SK-N-SH (cell line): ENCODE measurements at regions not wholly inside any gene's neighbourhood (a gene's known extent, or its start where the extent isn't known, plus 50 kb on each side); places are given as distances from the start of the nearest gene placed in this dataset.

Experiments used
- CTCF ChIA-PET: fragments of 300-600, 350-600 bp; formaldehyde crosslinking; extraction: SDS; loops from one replicate; lab custom pipeline; 2021; lab: Yijun Ruan, JAX
- POLR2A ChIA-PET: fragments of 350-600 bp; sonication (Branson Sonifier 250); formaldehyde crosslinking; extraction: SDS; loops from one replicate; lab custom pipeline; 2020; ENCODE audit warnings: antibody characterized with exemption, inconsistent platforms; lab: Yijun Ruan, JAX
- DNase-seq: peaks from one replicate; pipeline ENCODE4 v3.0.0; 2012
- H2AFZ ChIP-seq: fragments of 200-600 bp; sonication (generic); 2 replicates; pipeline ENCODE4 v1.8.1; 2016; ENCODE audit warnings: antibody characterized with exemption, mild to moderate bottlenecking, low read depth
- H3F3A ChIP-seq: fragments of 200-600 bp; sonication (generic); replicated peaks from 2 replicates; pipeline ENCODE3; 2016; ENCODE audit warnings: antibody characterized with exemption, mild to moderate bottlenecking; ENCODE audit not compliant: insufficient read depth
- H3K27ac ChIP-seq, 2 experiments: fragments of 200-500 bp in 1 of 2; fragments of 200-600 bp in 1 of 2; sonication (Bioruptor generic) in 1 of 2; sonication (generic), shearing (Covaris generic) in 1 of 2; 2 replicates each; pipeline versions ENCODE4 v1.5.1 to v1.6.1; 2014 to 2016; ENCODE audit warnings: low read depth in 2 of 2, inconsistent platforms in 1 of 2, low read length in 1 of 2, mild to moderate bottlenecking in 1 of 2, mixed read lengths in 1 of 2
- H3K27me3 ChIP-seq: fragments of 200-600 bp; sonication (generic), shearing (Covaris generic); 2 replicates; pipeline ENCODE4 v1.6.1; 2016; ENCODE audit warnings: mixed run types; ENCODE audit not compliant: insufficient read depth
- H3K36me3 ChIP-seq, 2 experiments: fragments of 200-500 bp in 1 of 2; fragments of 200-600 bp in 1 of 2; sonication (Bioruptor generic) in 1 of 2; sonication (generic) in 1 of 2; replicated peaks in 1 of 2; 2 replicates each; pipeline versions ENCODE3 to v1.5.1; 2014 to 2016; ENCODE audit warnings: low read length in 1 of 2, mild to moderate bottlenecking in 1 of 2; ENCODE audit not compliant: insufficient read depth in 2 of 2, control insufficient read depth in 1 of 2
- H3K4me1 ChIP-seq, 2 experiments: fragments of 200-500 bp in 1 of 2; fragments of 200-600 bp in 1 of 2; sonication (Bioruptor generic) in 1 of 2; sonication (generic), shearing (Covaris generic) in 1 of 2; 2 replicates each; pipeline versions ENCODE4 v1.5.1 to v1.6.1; 2014 to 2016; ENCODE audit warnings: low read depth in 1 of 2, low read length in 1 of 2, mixed run types in 1 of 2; ENCODE audit not compliant: insufficient read depth in 2 of 2, control insufficient read depth in 1 of 2
- H3K4me2 ChIP-seq: fragments of 200-600 bp; sonication (generic), shearing (Covaris generic); 2 replicates; pipeline ENCODE4 v1.6.1; 2017; ENCODE audit warnings: mixed run types
- H3K4me3 ChIP-seq, 2 experiments: fragments of 200-500 bp in 1 of 2; fragments of 200-600 bp in 1 of 2; sonication (Bioruptor generic) in 1 of 2; sonication (generic), shearing (Covaris generic) in 1 of 2; 2 replicates each; pipeline versions ENCODE4 v1.5.1 to v1.8.1; 2014 to 2016; ENCODE audit warnings: low read depth in 2 of 2, inconsistent platforms in 1 of 2, low read length in 1 of 2, mild to moderate bottlenecking in 1 of 2, mixed read lengths in 1 of 2, moderate library complexity in 1 of 2
- H3K79me2 ChIP-seq: fragments of 200-600 bp; sonication (generic); 2 replicates; pipeline ENCODE4 v1.8.1; 2017; ENCODE audit warnings: mild to moderate bottlenecking; ENCODE audit not compliant: insufficient read depth
- H3K9ac ChIP-seq: fragments of 200-600 bp; sonication (generic); 2 replicates; pipeline ENCODE4 v1.6.1; 2017; ENCODE audit warnings: mixed run types
- H3K9me2 ChIP-seq: fragments of 200-600 bp; sonication (generic); 2 replicates; pipeline ENCODE4 v1.6.1; 2017; ENCODE audit warnings: mixed run types
- H3K9me3 ChIP-seq: fragments of 200-600 bp; sonication (generic); 2 replicates; pipeline ENCODE4 v1.6.1; 2017; ENCODE audit warnings: mixed run types, mild to moderate bottlenecking, moderate library complexity
- H4K20me1 ChIP-seq: fragments of 200-600 bp; sonication (generic); 2 replicates; pipeline ENCODE4 v1.6.1; 2017; ENCODE audit warnings: mild to moderate bottlenecking, mixed run types; ENCODE audit not compliant: insufficient read depth
- CHD2 ChIP-seq: fragments of 150-350 bp; IDR thresholded peaks from 2 replicates; pipeline ENCODE4 v1.6.1; 2018; ENCODE audit warnings: low read length; ENCODE audit not compliant: partially characterized antibody
- ELF1 ChIP-seq: IDR thresholded peaks from 2 replicates; pipeline ENCODE4 v1.4.0; 2012
- EP300 ChIP-seq, 2 experiments: IDR thresholded peaks; 2 replicates each; pipeline versions ENCODE4 v1.4.0 to v1.6.1; 2012; ENCODE audit warnings: borderline replicate concordance in 1 of 2, low read depth in 1 of 2, low read length in 1 of 2
- EZH2phosphoT487 ChIP-seq: fragments of 200-600 bp; sonication (generic); IDR thresholded peaks from 2 replicates; pipeline ENCODE4 v1.6.1; 2017; ENCODE audit warnings: low read depth, mixed run types, mild to moderate bottlenecking, antibody characterized with exemption, moderate library complexity, borderline replicate concordance
- FOSL2 ChIP-seq: IDR thresholded peaks from 2 replicates; pipeline ENCODE4 v1.4.0; 2012; ENCODE audit warnings: low read depth, mild to moderate bottlenecking, moderate library complexity, borderline replicate concordance
- FOXJ3 ChIP-seq: sonication (generic); formaldehyde crosslinking; IDR thresholded peaks from 2 replicates; pipeline ENCODE4 v1.5.1; 2020; ENCODE audit warnings: mild to moderate bottlenecking, missing genetic modification reagents
- GABPA ChIP-seq: IDR thresholded peaks from 2 replicates; pipeline ENCODE4 v1.4.0; 2012; ENCODE audit warnings: low read depth, mild to moderate bottlenecking
- GATA2 ChIP-seq: sonication (generic); formaldehyde crosslinking; IDR thresholded peaks from 2 replicates; pipeline ENCODE4 v1.5.0; 2020; ENCODE audit warnings: mild to moderate bottlenecking, missing genetic modification reagents
- POLR2AphosphoS5 ChIP-seq: IDR thresholded peaks from 2 replicates; pipeline ENCODE4 v1.6.1; 2012; ENCODE audit warnings: low read depth, low read length
- RAD21 ChIP-seq: IDR thresholded peaks from 2 replicates; pipeline ENCODE4 v1.6.1; 2012; ENCODE audit warnings: mild to moderate bottlenecking, low read length
- RCOR1 ChIP-seq: fragments of 150-350 bp; IDR thresholded peaks from 2 replicates; pipeline ENCODE4 v1.6.1; 2017; ENCODE audit warnings: antibody characterized with exemption, low read length
- SIN3A ChIP-seq: IDR thresholded peaks from 2 replicates; pipeline ENCODE4 v1.6.1; 2012; ENCODE audit warnings: low read depth, mild to moderate bottlenecking, low read length, moderate library complexity, borderline replicate concordance
- SMC3 ChIP-seq: IDR thresholded peaks from 2 replicates; pipeline ENCODE4 v1.6.1; 2012; ENCODE audit warnings: low read depth, low read length, improper control_type of control experiment
- TCF12 ChIP-seq: IDR thresholded peaks from 2 replicates; pipeline ENCODE4 v1.4.0; 2012
- TEAD4 ChIP-seq: IDR thresholded peaks from 2 replicates; pipeline ENCODE4 v1.4.0; 2012; ENCODE audit warnings: mild to moderate bottlenecking, borderline replicate concordance; ENCODE audit not compliant: insufficient read depth
- YY1 ChIP-seq: IDR thresholded peaks from 2 replicates; pipeline ENCODE4 v1.4.0; 2012; ENCODE audit warnings: low read depth, mild to moderate bottlenecking
- WGBS: methylation state at CpG from one replicate; pipeline ENCODE4 v1.1.6; 2017; ENCODE audit warnings: low lambda C conversion rate; 5-methylcytosine and 5-hydroxymethylcytosine counted together
- TF ChIP-seq, protein P1 (sequence below): IDR thresholded peaks from 2 replicates; pipeline ENCODE4 v1.4.0; 2012; ENCODE audit warnings: low read depth
- TF ChIP-seq, protein P2 (sequence below): IDR thresholded peaks from 2 replicates; pipeline ENCODE4 v1.4.0; 2012; ENCODE audit warnings: low read depth, borderline replicate concordance
- TF ChIP-seq, protein P3 (sequence below): fragments of 150-350 bp; IDR thresholded peaks from 2 replicates; pipeline ENCODE4 v1.6.1; 2016; ENCODE audit warnings: mild to moderate bottlenecking, low read depth, low read length
- TF ChIP-seq, protein P4 (sequence below): fragments of 200-600 bp; sonication (generic); IDR thresholded peaks from 2 replicates; pipeline ENCODE4 v1.6.1; 2017; ENCODE audit warnings: antibody characterized with exemption, mild to moderate bottlenecking, moderate library complexity

DNA sequence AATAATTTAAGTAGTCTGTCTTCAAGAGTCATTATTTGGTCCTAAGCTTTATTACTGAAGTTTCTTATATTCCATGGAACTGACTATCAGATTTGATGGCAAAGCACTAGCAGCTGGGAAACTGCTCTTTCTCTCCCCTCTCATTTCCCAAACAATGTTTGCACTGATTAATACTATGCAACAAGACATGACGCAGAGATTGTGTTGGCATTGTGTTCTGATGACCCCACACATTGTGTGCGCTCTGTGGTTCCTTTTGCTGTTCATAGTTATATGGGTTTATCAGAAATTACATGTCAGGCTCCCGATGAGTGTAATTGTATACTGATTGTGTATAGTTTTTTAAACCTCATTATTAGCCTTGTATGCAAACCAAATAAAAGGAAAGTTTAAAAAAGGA lies 331.6 kb upstream of the FANCL start:
- TF ChIP-seq ELF1, result no peak
- TF ChIP-seq SIN3A, result no peak
- no peak for TF ChIP-seq SMC3
- TF ChIP-seq, protein P1, sequence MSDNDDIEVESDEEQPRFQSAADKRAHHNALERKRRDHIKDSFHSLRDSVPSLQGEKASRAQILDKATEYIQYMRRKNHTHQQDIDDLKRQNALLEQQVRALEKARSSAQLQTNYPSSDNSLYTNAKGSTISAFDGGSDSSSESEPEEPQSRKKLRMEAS, result no peak
- no peak for TF ChIP-seq GABPA
- TF ChIP-seq FOSL2, result no peak
- no peak for TF ChIP-seq FOXJ3 (CRISPR knock-in tag)
- no peak for TF ChIP-seq CHD2
- TF ChIP-seq RAD21, result no peak
- TF ChIP-seq YY1, result no peak
- TF ChIP-seq RCOR1, result no peak
- no peak for TF ChIP-seq POLR2AphosphoS5
- TF ChIP-seq, protein P2, sequence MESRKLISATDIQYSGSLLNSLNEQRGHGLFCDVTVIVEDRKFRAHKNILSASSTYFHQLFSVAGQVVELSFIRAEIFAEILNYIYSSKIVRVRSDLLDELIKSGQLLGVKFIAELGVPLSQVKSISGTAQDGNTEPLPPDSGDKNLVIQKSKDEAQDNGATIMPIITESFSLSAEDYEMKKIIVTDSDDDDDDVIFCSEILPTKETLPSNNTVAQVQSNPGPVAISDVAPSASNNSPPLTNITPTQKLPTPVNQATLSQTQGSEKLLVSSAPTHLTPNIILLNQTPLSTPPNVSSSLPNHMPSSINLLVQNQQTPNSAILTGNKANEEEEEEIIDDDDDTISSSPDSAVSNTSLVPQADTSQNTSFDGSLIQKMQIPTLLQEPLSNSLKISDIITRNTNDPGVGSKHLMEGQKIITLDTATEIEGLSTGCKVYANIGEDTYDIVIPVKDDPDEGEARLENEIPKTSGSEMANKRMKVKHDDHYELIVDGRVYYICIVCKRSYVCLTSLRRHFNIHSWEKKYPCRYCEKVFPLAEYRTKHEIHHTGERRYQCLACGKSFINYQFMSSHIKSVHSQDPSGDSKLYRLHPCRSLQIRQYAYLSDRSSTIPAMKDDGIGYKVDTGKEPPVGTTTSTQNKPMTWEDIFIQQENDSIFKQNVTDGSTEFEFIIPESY, result no peak
- TF ChIP-seq EZH2phosphoT487, result no peak
- no peak for TF ChIP-seq TEAD4
- TF ChIP-seq, protein P3, sequence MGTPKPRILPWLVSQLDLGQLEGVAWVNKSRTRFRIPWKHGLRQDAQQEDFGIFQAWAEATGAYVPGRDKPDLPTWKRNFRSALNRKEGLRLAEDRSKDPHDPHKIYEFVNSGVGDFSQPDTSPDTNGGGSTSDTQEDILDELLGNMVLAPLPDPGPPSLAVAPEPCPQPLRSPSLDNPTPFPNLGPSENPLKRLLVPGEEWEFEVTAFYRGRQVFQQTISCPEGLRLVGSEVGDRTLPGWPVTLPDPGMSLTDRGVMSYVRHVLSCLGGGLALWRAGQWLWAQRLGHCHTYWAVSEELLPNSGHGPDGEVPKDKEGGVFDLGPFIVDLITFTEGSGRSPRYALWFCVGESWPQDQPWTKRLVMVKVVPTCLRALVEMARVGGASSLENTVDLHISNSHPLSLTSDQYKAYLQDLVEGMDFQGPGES, result no peak
- TF ChIP-seq, protein P4, sequence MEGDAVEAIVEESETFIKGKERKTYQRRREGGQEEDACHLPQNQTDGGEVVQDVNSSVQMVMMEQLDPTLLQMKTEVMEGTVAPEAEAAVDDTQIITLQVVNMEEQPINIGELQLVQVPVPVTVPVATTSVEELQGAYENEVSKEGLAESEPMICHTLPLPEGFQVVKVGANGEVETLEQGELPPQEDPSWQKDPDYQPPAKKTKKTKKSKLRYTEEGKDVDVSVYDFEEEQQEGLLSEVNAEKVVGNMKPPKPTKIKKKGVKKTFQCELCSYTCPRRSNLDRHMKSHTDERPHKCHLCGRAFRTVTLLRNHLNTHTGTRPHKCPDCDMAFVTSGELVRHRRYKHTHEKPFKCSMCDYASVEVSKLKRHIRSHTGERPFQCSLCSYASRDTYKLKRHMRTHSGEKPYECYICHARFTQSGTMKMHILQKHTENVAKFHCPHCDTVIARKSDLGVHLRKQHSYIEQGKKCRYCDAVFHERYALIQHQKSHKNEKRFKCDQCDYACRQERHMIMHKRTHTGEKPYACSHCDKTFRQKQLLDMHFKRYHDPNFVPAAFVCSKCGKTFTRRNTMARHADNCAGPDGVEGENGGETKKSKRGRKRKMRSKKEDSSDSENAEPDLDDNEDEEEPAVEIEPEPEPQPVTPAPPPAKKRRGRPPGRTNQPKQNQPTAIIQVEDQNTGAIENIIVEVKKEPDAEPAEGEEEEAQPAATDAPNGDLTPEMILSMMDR, result no peak
- TF ChIP-seq EP300 (IDR thresholded peaks at IDR 0.05; ENCODE audit: borderline replicate concordance in 1 of 2, low read depth in 1 of 2, low read length in 1 of 2), result no peak
- no peak for TF ChIP-seq GATA2 (CRISPR knock-in tag)
- TF ChIP-seq TCF12, result no peak
- POLR2A ChIA-PET, result no interaction called here
- CTCF ChIA-PET, result interaction anchor here (1.5 to 3.0 kb wide), 4 partner anchors 9 to 180 kb away, joined by 3 to 16 read pairs (median 6); no protein-coding TSS in a partner anchor
- no peaks in the 10 kb centered on the region for H3F3A ChIP-seq
- H3K27me3 ChIP-seq, result no peaks in the 10 kb centered on the region
- H3K4me2 ChIP-seq, result no peak overlapping the region
- H3K9me3 ChIP-seq, result no peaks in the 10 kb centered on the region
- no peak overlapping the region for H3K9ac ChIP-seq
- no peak for DNase-seq
- no peak overlapping the region for H3K4me3 ChIP-seq
- H3K4me1 ChIP-seq, result no peaks in the 10 kb centered on the region; a peak in 2 of 4 replicates
- no peaks in the 10 kb centered on the region for H4K20me1 ChIP-seq
- H2AFZ ChIP-seq, result no peak overlapping the region
- 72% methylated on average over 3 of the region's 3 CpGs for WGBS
- H3K36me3 ChIP-seq, result no peaks in the 10 kb centered on the region
- H3K27ac ChIP-seq, result no peak overlapping the region
- no peaks in the 10 kb centered on the region for H3K79me2 ChIP-seq
- H3K9me2 ChIP-seq, result no peaks in the 10 kb centered on the region
